ENCODE measurements at regions not wholly inside any gene's neighbourhood (a gene's known extent, or its start where the extent isn't known, plus 50 kb on each side); places are given as distances from the start of the nearest gene placed in this dataset.

GRCh38 chr5:9957214-9957613 is 292.5 kb downstream of the ATPSCKMT start:
- Histone ChIP-seq H3K36me3 (no peaks in the 10 kb centered on the region), H3K4me3 (no peak overlapping the region), H3K4me1 (no peaks in the 10 kb centered on the region), H3K9me3 (replicated peaks) (no peaks in the 10 kb centered on the region), H3K27ac (replicated peaks) (no peak overlapping the region), H3K27me3 (ENCODE audit: low read depth) (peaks cover under 1% of the 10 kb centered on the region)
- no peak for TF ChIP-seq CTCF (IDR thresholded peaks at IDR 0.05; ENCODE audit: borderline replicate concordance)
- intact Hi-C loops (cut with micrococcal nuclease): no loop called here
- no peak for DNase-seq

- Histone ChIP-seq H3K27ac (replicated peaks) (no peak overlapping the region), H3K27me3 (ENCODE audit: low read depth) (no peaks in the 10 kb centered on the region), H3K4me1 (no peaks in the 10 kb centered on the region), H3K36me3 (no peaks in the 10 kb centered on the region), H3K4me3 (no peak overlapping the region), H3K9me3 (replicated peaks) (no peaks in the 10 kb centered on the region)
- intact Hi-C loops (cut with micrococcal nuclease): no loop called here
- no peak for DNase-seq
- no peak for TF ChIP-seq CTCF (IDR thresholded peaks at IDR 0.05; ENCODE audit: borderline replicate concordance)
Measured at GRCh38 chr5:9956725-9957124, 293.0 kb downstream of the ATPSCKMT start.

GRCh38 chr5:9955586-9955985 is 294.1 kb downstream of the ATPSCKMT start:
- peaks cover 1% of the 10 kb centered on the region for H3K27me3 ChIP-seq (ENCODE audit: low read depth)
- H3K4me3 ChIP-seq: no peak overlapping the region
- no peaks in the 10 kb centered on the region for H3K4me1 ChIP-seq
- TF ChIP-seq CTCF (IDR thresholded peaks at IDR 0.05; ENCODE audit: borderline replicate concordance): no peak
- H3K36me3 ChIP-seq: no peaks in the 10 kb centered on the region
- no peak overlapping the region for H3K27ac ChIP-seq (replicated peaks)
- intact Hi-C loops (cut with micrococcal nuclease): no loop called here
- no peak for DNase-seq
- H3K9me3 ChIP-seq (replicated peaks): no peaks in the 10 kb centered on the region

GRCh38 chr5:9954869-9955268 is 294.8 kb downstream of the ATPSCKMT start:
- H3K27me3 ChIP-seq (ENCODE audit: low read depth): peaks cover 8% of the 10 kb centered on the region
- H3K27ac ChIP-seq (replicated peaks): no peak overlapping the region
- no peak overlapping the region for H3K4me3 ChIP-seq
- DNase-seq: no peak
- H3K9me3 ChIP-seq (replicated peaks): no peaks in the 10 kb centered on the region
- intact Hi-C loops (cut with micrococcal nuclease): no loop called here
- H3K36me3 ChIP-seq: no peaks in the 10 kb centered on the region
- TF ChIP-seq CTCF (IDR thresholded peaks at IDR 0.05; ENCODE audit: borderline replicate concordance): no peak
- no peaks in the 10 kb centered on the region for H3K4me1 ChIP-seq

- H3K36me3 ChIP-seq: no peaks in the 10 kb centered on the region
- intact Hi-C loops (cut with micrococcal nuclease): no loop called here
- H3K27me3 ChIP-seq (ENCODE audit: low read depth): peaks cover 12% of the 10 kb centered on the region
- no peak overlapping the region for H3K27ac ChIP-seq (replicated peaks)
- no peaks in the 10 kb centered on the region for H3K4me1 ChIP-seq
- DNase-seq: no peak
- no peak overlapping the region for H3K4me3 ChIP-seq
- TF ChIP-seq CTCF (IDR thresholded peaks at IDR 0.05; ENCODE audit: borderline replicate concordance): no peak
- no peaks in the 10 kb centered on the region for H3K9me3 ChIP-seq (replicated peaks)
Measured at GRCh38 chr5:9953691-9954090, 296.0 kb downstream of the ATPSCKMT start.

Data from left ventricle myocardium inferior (tissue), 1 donor.